ENCODE measurements at regions not wholly inside any gene's neighbourhood (a gene's known extent, or its start where the extent isn't known, plus 50 kb on each side); places are given as distances from the start of the nearest gene placed in this dataset.

- H3K4me3 ChIP-seq (ENCODE audit: low read depth in 1 of 3, low read length in 3 of 3) = no peak overlapping the region
- no peaks in the 10 kb centered on the region for H3K9me3 ChIP-seq (ENCODE audit: control insufficient read depth in 2 of 2, insufficient read depth in 1 of 2, low read depth in 1 of 2, low read length in 1 of 2)
- no peak for FAIRE-seq
- H3K36me3 ChIP-seq (ENCODE audit: control insufficient read depth in 3 of 3, insufficient read depth in 2 of 3, low read depth in 1 of 3, low read length in 3 of 3) = no peaks in the 10 kb centered on the region
- no peaks in the 10 kb centered on the region for H3K4me1 ChIP-seq (ENCODE audit: control insufficient read depth in 3 of 3, insufficient read depth in 2 of 3, low read depth in 1 of 3, low read length in 2 of 3)
- no peak overlapping the region for H3K27ac ChIP-seq (ENCODE audit: low read depth in 1 of 3, low read length in 2 of 3)
- no peak for DNase-seq
- no peaks in the 10 kb centered on the region for H3K27me3 ChIP-seq (ENCODE audit: control insufficient read depth in 3 of 3, insufficient read depth in 3 of 3, low read length in 3 of 3)
These were observed 506.8 kb upstream of the FBXO33 start for GRCh38 chr14:39939023-39939422.

- 62 to 65% (median 64%) methylated on average over 6 of the region's 6 CpGs for WGBS, 3 donors
- no peaks in the 10 kb centered on the region for H3K36me3 ChIP-seq (ENCODE audit: control insufficient read depth in 3 of 3, insufficient read depth in 2 of 3, low read depth in 1 of 3, low read length in 3 of 3)
- no peaks in the 10 kb centered on the region for H3K4me1 ChIP-seq (ENCODE audit: control insufficient read depth in 3 of 3, insufficient read depth in 2 of 3, low read depth in 1 of 3, low read length in 2 of 3)
- H3K27ac ChIP-seq (ENCODE audit: low read depth in 1 of 3, low read length in 2 of 3) = no peak overlapping the region
- DNase-seq = no peak
- H3K4me3 ChIP-seq (ENCODE audit: low read depth in 1 of 3, low read length in 3 of 3) = no peak overlapping the region
- H3K27me3 ChIP-seq (ENCODE audit: control insufficient read depth in 3 of 3, insufficient read depth in 3 of 3, low read length in 3 of 3) = no peaks in the 10 kb centered on the region
- FAIRE-seq = no peak
- no peaks in the 10 kb centered on the region for H3K9me3 ChIP-seq (ENCODE audit: control insufficient read depth in 2 of 2, insufficient read depth in 1 of 2, low read depth in 1 of 2, low read length in 1 of 2)
These were observed 480.2 kb upstream of the FBXO33 start for GRCh38 chr14:39912192-39913100.

- WGBS, 3 donors = 84 to 100% (median 91%) methylated on average over 2 of the region's 2 CpGs
- H3K9me3 ChIP-seq (ENCODE audit: control insufficient read depth in 2 of 2, insufficient read depth in 1 of 2, low read depth in 1 of 2, low read length in 1 of 2) = peaks cover 0 to 6% of the 10 kb centered on the region in 2 donors
These were observed 465.4 kb upstream of the FBXO33 start for GRCh38 chr14:39897657-39898056.

GRCh38 chr14:39890026-39890425, 457.8 kb upstream of the FBXO33 start:
- no peak for DNase-seq
- H3K27ac ChIP-seq (ENCODE audit: low read depth in 1 of 3, low read length in 2 of 3) = no peak overlapping the region
- H3K4me3 ChIP-seq (ENCODE audit: low read depth in 1 of 3, low read length in 3 of 3) = no peak overlapping the region
- no peaks in the 10 kb centered on the region for H3K4me1 ChIP-seq (ENCODE audit: control insufficient read depth in 3 of 3, insufficient read depth in 2 of 3, low read depth in 1 of 3, low read length in 2 of 3)
- no peak for FAIRE-seq
- 71 to 82% (median 79%) methylated on average over 1 of the region's 1 CpG for WGBS, 3 donors
- no peaks in the 10 kb centered on the region for H3K36me3 ChIP-seq (ENCODE audit: control insufficient read depth in 3 of 3, insufficient read depth in 2 of 3, low read depth in 1 of 3, low read length in 3 of 3)
- no peaks in the 10 kb centered on the region for H3K27me3 ChIP-seq (ENCODE audit: control insufficient read depth in 3 of 3, insufficient read depth in 3 of 3, low read length in 3 of 3)
- H3K9me3 ChIP-seq (ENCODE audit: control insufficient read depth in 2 of 2, insufficient read depth in 1 of 2, low read depth in 1 of 2, low read length in 1 of 2) = peaks cover 0 to 16% of the 10 kb centered on the region in 2 donors

More at GRCh38 chr14:39897657-39898056, 465.4 kb upstream of the FBXO33 start:
- H3K4me3 ChIP-seq (ENCODE audit: low read depth in 1 of 3, low read length in 3 of 3) = no peak overlapping the region
- no peaks in the 10 kb centered on the region for H3K27me3 ChIP-seq (ENCODE audit: control insufficient read depth in 3 of 3, insufficient read depth in 3 of 3, low read length in 3 of 3)
- H3K27ac ChIP-seq (ENCODE audit: low read depth in 1 of 3, low read length in 2 of 3) = no peak overlapping the region
- no peak for DNase-seq
- H3K4me1 ChIP-seq (ENCODE audit: control insufficient read depth in 3 of 3, insufficient read depth in 2 of 3, low read depth in 1 of 3, low read length in 2 of 3) = no peaks in the 10 kb centered on the region
- no peak for FAIRE-seq
- H3K36me3 ChIP-seq (ENCODE audit: control insufficient read depth in 3 of 3, insufficient read depth in 2 of 3, low read depth in 1 of 3, low read length in 3 of 3) = no peaks in the 10 kb centered on the region

GRCh38 chr14:39884091-39884490, 451.9 kb upstream of the FBXO33 start:
- Histone ChIP-seq H3K36me3 (ENCODE audit: control insufficient read depth in 3 of 3, insufficient read depth in 2 of 3, low read depth in 1 of 3, low read length in 3 of 3) (no peaks in the 10 kb centered on the region), H3K27ac (ENCODE audit: low read depth in 1 of 3, low read length in 2 of 3) (no peak overlapping the region), H3K4me1 (ENCODE audit: control insufficient read depth in 3 of 3, insufficient read depth in 2 of 3, low read depth in 1 of 3, low read length in 2 of 3) (no peaks in the 10 kb centered on the region), H3K9me3 (ENCODE audit: control insufficient read depth in 2 of 2, insufficient read depth in 1 of 2, low read depth in 1 of 2, low read length in 1 of 2) (peaks cover 0 to 16% of the 10 kb centered on the region in 2 donors), H3K4me3 (ENCODE audit: low read depth in 1 of 3, low read length in 3 of 3) (no peak overlapping the region), H3K27me3 (ENCODE audit: control insufficient read depth in 3 of 3, insufficient read depth in 3 of 3, low read length in 3 of 3) (no peaks in the 10 kb centered on the region)
- no peak for DNase-seq
- FAIRE-seq = no peak

- 16 to 54% (median 38%) methylated on average over 1 of the region's 1 CpG for WGBS, 3 donors
- Histone ChIP-seq H3K27me3 (ENCODE audit: control insufficient read depth in 3 of 3, insufficient read depth in 3 of 3, low read length in 3 of 3) (no peaks in the 10 kb centered on the region), H3K9me3 (ENCODE audit: control insufficient read depth in 2 of 2, insufficient read depth in 1 of 2, low read depth in 1 of 2, low read length in 1 of 2) (peaks cover 0 to 5% of the 10 kb centered on the region in 2 donors), H3K4me3 (ENCODE audit: low read depth in 1 of 3, low read length in 3 of 3) (no peak overlapping the region), H3K27ac (ENCODE audit: low read depth in 1 of 3, low read length in 2 of 3) (no peak overlapping the region), H3K36me3 (ENCODE audit: control insufficient read depth in 3 of 3, insufficient read depth in 2 of 3, low read depth in 1 of 3, low read length in 3 of 3) (no peaks in the 10 kb centered on the region), H3K4me1 (ENCODE audit: control insufficient read depth in 3 of 3, insufficient read depth in 2 of 3, low read depth in 1 of 3, low read length in 2 of 3) (peaks cover 0 to 3% (median 0%) of the 10 kb centered on the region in 3 donors)
- DNase-seq (peak in 1 of 2 donors; percentile 21), FAIRE-seq (no peak)
These were observed 448.7 kb upstream of the FBXO33 start for GRCh38 chr14:39880965-39881364.

- Histone ChIP-seq H3K27me3 (ENCODE audit: control insufficient read depth in 3 of 3, insufficient read depth in 3 of 3, low read length in 3 of 3) (no peaks in the 10 kb centered on the region), H3K27ac (ENCODE audit: low read depth in 1 of 3, low read length in 2 of 3) (no peak overlapping the region), H3K9me3 (ENCODE audit: control insufficient read depth in 2 of 2, insufficient read depth in 1 of 2, low read depth in 1 of 2, low read length in 1 of 2) (no peaks in the 10 kb centered on the region), H3K4me1 (ENCODE audit: control insufficient read depth in 3 of 3, insufficient read depth in 2 of 3, low read depth in 1 of 3, low read length in 2 of 3) (peaks cover 0 to 3% (median 0%) of the 10 kb centered on the region in 3 donors), H3K36me3 (ENCODE audit: control insufficient read depth in 3 of 3, insufficient read depth in 2 of 3, low read depth in 1 of 3, low read length in 3 of 3) (no peaks in the 10 kb centered on the region), H3K4me3 (ENCODE audit: low read depth in 1 of 3, low read length in 3 of 3) (no peak overlapping the region)
- no peak for DNase-seq
- no peak for FAIRE-seq
- WGBS, 3 donors = 11 to 64% (median 42%) methylated on average over 1 of the region's 1 CpG
These were observed 448.0 kb upstream of the FBXO33 start for GRCh38 chr14:39880106-39880695.

GRCh38 chr14:39877577-39878190, 445.5 kb upstream of the FBXO33 start:
- H3K36me3 ChIP-seq (ENCODE audit: control insufficient read depth in 3 of 3, insufficient read depth in 2 of 3, low read depth in 1 of 3, low read length in 3 of 3) = no peaks in the 10 kb centered on the region
- no peak for FAIRE-seq
- H3K9me3 ChIP-seq (ENCODE audit: control insufficient read depth in 2 of 2, insufficient read depth in 1 of 2, low read depth in 1 of 2, low read length in 1 of 2) = no peaks in the 10 kb centered on the region

More at GRCh38 chr14:39877577-39878190, 445.5 kb upstream of the FBXO33 start:
- Histone ChIP-seq H3K27me3 (ENCODE audit: control insufficient read depth in 3 of 3, insufficient read depth in 3 of 3, low read length in 3 of 3) (no peaks in the 10 kb centered on the region), H3K4me1 (ENCODE audit: control insufficient read depth in 3 of 3, insufficient read depth in 2 of 3, low read depth in 1 of 3, low read length in 2 of 3) (peaks cover 0 to 3% (median 0%) of the 10 kb centered on the region in 3 donors), H3K27ac (ENCODE audit: low read depth in 1 of 3, low read length in 2 of 3) (no peak overlapping the region), H3K4me3 (ENCODE audit: low read depth in 1 of 3, low read length in 3 of 3) (no peak overlapping the region)
- peak in 1 of 2 donors; percentile 26 for DNase-seq
- WGBS, 3 donors = 57 to 72% (median 61%) methylated on average over 4 of the region's 4 CpGs
